GM19351 (cell line): ENCODE measurements at regions not wholly inside any gene's neighbourhood (a gene's known extent, or its start where the extent isn't known, plus 50 kb on each side); places are given as distances from the start of the nearest gene placed in this dataset.

Experiments used
- ATAC-seq: cut with Tn5 transposase; IDR thresholded peaks from one replicate; pipeline ENCODE4 v1.9.1; 2021; ENCODE audit warnings: mild to moderate bottlenecking, moderate library complexity; ENCODE audit not compliant: unreplicated experiment

- ATAC-seq = no peak
These were observed 140.8 kb upstream of the SLC1A4 start for GRCh38 chr2:64848363-64848762.

GRCh38 chr2:64848945-64849344, 140.3 kb upstream of the SLC1A4 start:
- ATAC-seq = no peak

- ATAC-seq = no peak
These were observed 138.6 kb upstream of the SLC1A4 start for GRCh38 chr2:64850642-64851041.

- ATAC-seq = no peak
These were observed 136.4 kb upstream of the SLC1A4 start for GRCh38 chr2:64852771-64853241.

GRCh38 chr2:64853306-64853705, 135.9 kb upstream of the SLC1A4 start:
- ATAC-seq = no peak

GRCh38 chr2:64853894-64854293, 135.3 kb upstream of the SLC1A4 start:
- no peak for ATAC-seq

- ATAC-seq = no peak
These were observed 134.4 kb upstream of the SLC1A4 start for GRCh38 chr2:64854773-64855237.

- no peak for ATAC-seq
These were observed 131.4 kb upstream of the SLC1A4 start for GRCh38 chr2:64857581-64858471.

- ATAC-seq = no peak
These were observed 130.5 kb upstream of the SLC1A4 start for GRCh38 chr2:64858541-64859311.

GRCh38 chr2:64859312-64860212, 129.6 kb upstream of the SLC1A4 start:
- no peak for ATAC-seq

GRCh38 chr2:64860276-64860885, 128.8 kb upstream of the SLC1A4 start:
- ATAC-seq = peak; percentile 48

- ATAC-seq = no peak
These were observed 128.3 kb upstream of the SLC1A4 start for GRCh38 chr2:64860936-64861335.

- ATAC-seq = no peak
These were observed 127.5 kb upstream of the SLC1A4 start for GRCh38 chr2:64861452-64862397.

GRCh38 chr2:64862623-64863022, 126.6 kb upstream of the SLC1A4 start:
- no peak for ATAC-seq

GRCh38 chr2:64863097-64863820, 125.9 kb upstream of the SLC1A4 start:
- no peak for ATAC-seq

GRCh38 chr2:64865073-64865830, 123.9 kb upstream of the SLC1A4 start:
- ATAC-seq = peak; percentile 63

- ATAC-seq = no peak
These were observed 123.3 kb upstream of the SLC1A4 start for GRCh38 chr2:64865831-64866345.

GRCh38 chr2:64866797-64867196, 122.4 kb upstream of the SLC1A4 start:
- ATAC-seq = no peak
